DOHH2 (cell line): ENCODE measurements at regions not wholly inside any gene's neighbourhood (a gene's known extent, or its start where the extent isn't known, plus 50 kb on each side); places are given as distances from the start of the nearest gene placed in this dataset.

Source experiments
- CTCF ChIP-seq: fragments of 200-600 bp; sonication (generic); IDR thresholded peaks from one replicate; pipeline ENCODE4 v1.5.1; 2014; ENCODE audit warnings: antibody characterized with exemption, mild to moderate bottlenecking, low read depth, low read length; ENCODE audit not compliant: poor library complexity, severe bottlenecking
- EZH2phosphoT487 ChIP-seq: fragments of 200-600 bp; sonication (generic); IDR thresholded peaks from 2 replicates; pipeline ENCODE4 v1.6.1; 2017; ENCODE audit warnings: borderline replicate concordance, mild to moderate bottlenecking, antibody characterized with exemption, low read length, moderate library complexity, mixed read lengths

GRCh38 chr22:27598792-27599191, 202.8 kb downstream of the MN1 start:
- no peak for TF ChIP-seq CTCF
- TF ChIP-seq EZH2phosphoT487 = no peak
